ENCODE measurements at regions not wholly inside any gene's neighbourhood (a gene's known extent, or its start where the extent isn't known, plus 50 kb on each side); places are given as distances from the start of the nearest gene placed in this dataset.
"Not testable (repeated sequence)": the region's sequence is repeated elsewhere in the genome, so short reads cannot be mapped to it uniquely, and the experiment has no call there.

DNA sequence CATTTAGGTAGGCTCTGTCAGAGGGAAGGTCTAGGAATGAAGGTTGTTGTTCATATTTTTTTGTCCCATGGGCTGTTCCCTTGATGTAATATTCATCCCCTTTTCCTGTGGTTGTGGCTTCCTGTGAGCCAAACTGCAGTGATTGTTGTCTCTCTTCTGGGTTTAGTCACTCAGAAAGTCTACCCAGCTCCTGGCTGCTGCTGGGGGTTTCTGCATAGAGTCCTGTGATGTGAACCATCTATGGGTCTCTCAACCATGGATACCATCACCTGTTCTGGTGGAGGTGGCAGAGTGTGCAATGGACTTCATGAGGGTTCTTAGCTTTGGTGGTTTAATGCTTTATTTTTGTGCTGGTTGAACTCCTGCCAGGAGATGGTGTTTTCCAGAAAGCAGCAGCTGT, 122.8 kb downstream of the ZC4H2 start:
- no peak for DNase-seq (ENCODE audit: low read depth, low spot score)

DNA sequence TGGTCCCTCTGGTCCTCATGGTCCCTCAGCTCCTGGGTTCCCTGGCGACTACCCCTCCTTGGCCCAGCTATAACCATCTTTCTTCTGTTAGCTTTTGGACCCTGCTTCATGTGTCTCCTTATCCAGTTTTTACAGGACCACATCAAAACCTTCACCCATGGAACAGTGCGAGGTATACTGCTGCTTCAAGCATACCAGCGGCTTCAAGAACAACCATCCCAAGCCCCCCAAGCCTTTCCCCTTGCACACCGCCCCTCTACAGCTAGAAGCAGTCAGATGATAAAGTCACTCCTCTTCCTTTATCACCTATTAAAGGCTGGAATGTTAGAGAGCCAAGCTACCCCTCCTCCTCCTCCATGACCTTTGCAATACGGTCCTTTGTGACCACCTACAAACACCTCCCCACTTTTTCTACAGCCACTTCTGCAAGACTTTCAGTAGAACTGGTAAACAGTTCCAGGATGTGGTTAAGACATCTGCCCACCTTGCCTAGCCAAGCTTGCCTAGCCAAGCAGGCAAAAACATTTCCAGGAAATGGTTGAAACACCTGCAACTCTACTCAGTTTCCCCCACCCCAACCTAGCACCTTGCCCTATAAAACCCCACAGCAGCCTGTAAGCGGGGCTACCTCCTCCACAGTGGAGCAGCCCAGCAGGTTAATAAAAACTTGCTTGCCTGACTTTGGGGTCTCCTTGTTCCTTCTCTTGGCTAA, 125.7 kb downstream of the ZC4H2 start:
- DNase-seq (ENCODE audit: low read depth, low spot score): no peak

DNA sequence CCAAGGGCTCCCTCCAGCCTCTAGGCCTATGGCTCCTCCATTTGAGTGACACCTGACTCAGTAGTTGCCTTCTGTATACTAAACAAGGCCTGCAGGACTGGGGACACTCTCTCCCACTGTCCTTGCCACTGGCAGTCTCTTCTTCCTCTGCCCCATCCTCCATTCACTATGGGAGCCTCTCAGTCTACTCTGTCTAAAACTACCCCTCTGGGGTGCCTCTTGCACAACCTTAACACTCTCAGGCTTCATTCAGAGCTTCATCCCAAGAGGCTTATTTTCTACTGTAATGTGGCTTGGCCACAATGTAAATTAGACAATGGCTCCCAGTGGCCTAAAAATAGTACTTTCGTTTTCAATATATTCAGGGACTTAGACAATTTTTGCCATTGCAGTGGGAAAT, 133.0 kb downstream of the ZC4H2 start:
- DNase-seq (ENCODE audit: low read depth, low spot score): no peak

DNA sequence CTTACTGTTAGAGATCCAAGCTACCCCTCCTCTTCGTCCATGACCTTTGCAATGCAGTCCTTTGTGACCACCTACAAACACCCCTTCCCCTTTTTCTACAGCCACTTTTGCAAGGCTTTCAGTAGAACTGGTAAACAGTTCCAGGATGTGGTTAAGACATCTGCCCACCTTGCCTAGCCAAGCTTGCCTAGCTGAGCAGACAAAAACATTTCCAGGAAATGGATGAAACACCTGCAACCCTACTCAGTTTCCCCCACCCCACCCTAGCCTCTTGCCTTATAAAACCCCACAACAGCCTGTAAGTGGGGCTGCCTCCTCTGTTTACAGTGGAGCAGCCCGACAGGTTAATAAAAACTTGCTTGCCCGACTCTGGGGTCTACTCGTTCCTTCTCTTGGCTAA, 133.8 kb downstream of the ZC4H2 start:
- DNase-seq (ENCODE audit: low read depth, low spot score): no peak

DNA sequence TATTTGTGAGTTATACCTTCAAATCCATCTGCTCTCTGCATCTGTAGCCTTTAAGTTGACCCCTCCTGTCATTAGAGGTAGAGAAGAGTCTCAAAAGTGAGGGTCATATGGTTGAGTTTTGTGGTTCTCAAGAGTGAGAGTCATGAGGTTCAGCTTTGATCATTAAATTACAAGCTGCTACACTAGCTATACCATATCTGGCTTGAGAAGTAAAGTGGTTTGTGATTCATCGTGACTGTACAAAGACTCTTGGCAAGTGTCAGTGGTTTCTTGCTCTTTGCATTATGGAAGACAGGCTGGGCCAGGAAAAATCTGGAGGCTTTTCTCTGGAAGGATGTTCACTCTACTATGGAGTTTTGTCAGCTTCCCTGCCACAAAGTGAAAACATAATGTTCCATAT, 170.6 kb downstream of the ZC4H2 start:
- DNase-seq (ENCODE audit: low read depth, low spot score): no peak

DNA sequence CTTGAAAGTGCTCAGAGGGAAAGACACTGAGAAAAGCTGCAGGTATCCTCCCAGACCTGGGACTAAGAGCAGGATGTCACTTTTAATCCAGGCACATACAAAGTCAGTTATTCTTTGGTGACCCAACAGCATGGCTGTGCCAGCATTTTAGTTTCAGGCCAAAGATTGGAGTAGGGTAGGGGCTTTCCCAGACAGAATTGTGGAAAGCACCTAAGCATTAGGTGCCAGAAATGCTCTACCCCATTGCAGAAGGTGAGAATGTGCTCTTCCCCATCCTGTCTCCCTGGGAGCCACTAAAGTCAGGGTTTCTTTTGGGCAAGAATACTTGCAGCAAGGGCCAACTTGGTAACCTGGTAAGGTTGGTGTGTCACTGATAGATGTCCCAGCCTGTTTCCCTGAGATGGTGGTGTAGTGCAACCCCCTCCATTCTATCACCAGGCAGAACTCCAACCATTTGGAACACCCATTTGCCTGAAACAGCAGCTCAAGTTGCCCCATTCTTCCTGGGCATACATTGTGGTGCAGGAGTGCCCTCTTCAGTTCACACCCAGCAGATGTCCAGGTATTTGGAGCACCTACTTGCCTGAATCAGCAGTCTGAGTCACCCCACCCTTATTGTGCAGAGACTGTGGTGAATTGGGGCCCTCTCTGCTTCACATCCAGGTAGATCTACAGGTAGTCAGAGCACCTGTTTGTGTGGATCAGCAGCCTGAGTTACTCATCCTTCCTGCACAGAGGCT, 183.5 kb downstream of the ZC4H2 start:
- peak; percentile 32 for DNase-seq (ENCODE audit: low read depth, low spot score)

DNA sequence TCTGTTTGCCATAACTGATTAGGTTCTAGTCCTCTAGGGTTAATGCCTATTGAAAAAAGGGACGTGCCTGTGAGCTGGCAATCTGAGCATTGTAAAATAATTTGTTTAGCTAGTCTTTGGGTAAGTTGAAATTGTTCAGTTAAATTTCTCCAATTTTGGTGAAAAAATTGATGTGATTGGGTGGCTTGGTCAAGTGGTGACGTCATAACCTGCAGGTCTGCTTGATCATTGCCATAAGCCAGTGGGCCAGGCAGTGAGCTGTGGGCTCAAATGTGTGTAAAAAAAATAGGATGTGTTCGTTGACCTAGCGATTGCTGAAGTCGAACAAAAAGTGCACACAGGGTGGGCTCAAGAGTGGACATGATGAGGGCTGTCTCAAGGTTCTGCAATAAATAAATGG, 193.3 kb downstream of the ZC4H2 start:
- DNase-seq (ENCODE audit: low read depth, low spot score): no peak

DNA sequence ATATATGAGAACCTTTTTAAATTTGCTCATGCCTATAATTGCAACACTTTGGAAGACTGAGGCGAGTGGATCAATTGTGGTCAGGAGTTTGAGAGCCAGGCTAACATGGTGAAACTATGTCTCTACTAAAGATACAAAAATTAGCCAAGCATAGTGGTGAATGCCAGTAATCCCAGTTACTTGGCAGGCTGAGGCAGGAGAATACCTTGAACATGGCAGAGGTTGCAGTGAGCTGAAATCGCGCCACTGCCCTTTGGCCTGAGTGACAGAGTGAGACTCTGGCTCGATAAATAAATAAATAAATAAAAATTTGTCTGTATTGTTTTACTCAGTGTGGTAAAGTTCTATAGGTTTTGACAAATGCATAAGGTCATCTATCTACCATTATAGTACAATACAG, 218.2 kb downstream of the ZC4H2 start:
- DNase-seq (ENCODE audit: low read depth, low spot score): no peak

DNA sequence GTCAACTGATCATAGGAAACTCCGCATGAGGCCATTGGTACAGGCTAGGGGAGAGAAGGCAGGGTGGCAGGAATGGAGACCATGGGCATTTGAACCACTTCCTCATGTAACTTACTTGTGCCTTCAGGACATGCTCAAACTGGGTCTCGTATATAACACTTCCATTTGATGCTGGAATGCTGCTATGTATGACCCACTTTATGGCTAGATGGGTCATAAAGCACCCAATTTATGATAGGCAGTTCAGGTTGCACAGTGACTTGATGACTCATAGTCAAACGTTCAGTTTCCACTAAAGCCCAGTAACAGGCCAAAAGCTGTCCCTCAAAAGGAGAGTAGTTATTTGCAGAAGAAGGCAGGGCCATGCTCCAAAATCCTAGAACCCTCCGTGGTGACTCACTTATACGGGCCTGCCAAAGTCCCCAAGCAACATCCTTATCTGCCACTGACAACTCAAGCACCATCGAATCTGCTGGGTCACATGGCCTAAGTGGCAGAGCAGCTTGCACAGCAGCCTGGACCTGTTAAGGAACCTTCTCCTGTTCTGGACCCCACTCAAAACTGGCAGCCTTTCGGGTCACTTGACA, 236.4 kb downstream of the ZC4H2 start:
- DNase-seq (ENCODE audit: low read depth, low spot score): no peak

DNA sequence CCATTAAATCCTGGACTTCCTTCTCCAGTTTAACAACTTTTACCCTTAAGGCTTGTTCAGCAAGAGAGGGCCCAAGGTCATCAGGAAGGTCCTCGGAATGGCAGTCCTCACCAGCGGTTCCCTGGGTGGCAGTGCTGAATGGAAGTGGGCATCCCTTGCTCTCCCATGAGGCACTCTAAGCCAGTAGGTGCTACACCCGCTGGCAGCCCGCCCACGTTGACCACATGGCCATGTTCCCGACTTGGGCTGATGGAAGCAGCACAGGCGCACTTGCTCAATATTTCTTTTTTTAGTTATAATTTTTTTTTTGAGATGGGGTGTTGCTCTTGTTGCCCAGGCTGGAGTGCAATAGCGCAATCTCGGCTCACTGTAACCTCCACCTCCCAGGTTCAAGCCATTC, 277.9 kb downstream of the ZC4H2 start:
- no peak for DNase-seq (ENCODE audit: low read depth, low spot score)

DNA sequence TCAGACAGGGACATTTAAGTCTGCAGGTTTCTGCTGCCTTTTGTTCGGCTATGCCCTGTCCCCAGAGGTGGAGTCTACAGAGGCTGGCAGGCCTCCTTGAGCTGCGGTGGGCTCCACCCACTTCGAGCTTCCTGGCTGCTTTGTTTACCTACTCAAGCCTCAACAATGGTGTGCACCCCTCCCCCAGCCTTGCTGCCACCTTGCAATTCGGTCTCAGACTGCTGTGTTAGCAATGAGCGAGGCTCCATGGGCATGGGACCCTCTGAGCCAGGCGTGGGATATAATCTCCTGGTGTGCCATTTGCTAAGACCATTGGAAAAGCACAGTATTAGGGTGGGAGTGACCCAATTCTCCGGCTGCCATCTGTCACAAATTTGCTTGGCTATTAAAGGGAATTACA, 280.9 kb downstream of the ZC4H2 start:
- DNase-seq (ENCODE audit: low read depth, low spot score): not testable (repeated sequence)

DNA sequence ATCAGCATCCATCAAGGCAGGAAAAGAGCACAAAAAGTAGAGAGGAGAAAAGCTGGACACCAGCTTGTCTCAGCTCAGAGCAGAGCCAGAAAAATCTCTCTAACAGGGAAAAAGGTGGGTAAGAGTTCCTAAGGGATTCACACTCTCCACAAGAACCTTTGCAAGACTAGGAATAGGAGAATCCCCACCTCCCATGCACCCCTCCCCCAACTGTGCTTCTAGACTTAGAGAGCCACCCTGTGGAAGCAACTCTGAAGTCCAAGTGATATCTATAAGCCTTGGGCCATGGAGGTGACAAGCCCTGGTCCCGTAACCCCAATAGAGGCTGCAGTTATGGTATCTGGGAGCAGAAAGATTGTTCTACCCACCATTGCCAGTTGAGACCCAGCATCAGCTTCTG, 267.6 kb upstream of the MTMR8 start:
- DNase-seq (ENCODE audit: low read depth, low spot score): peak; percentile 39

DNA sequence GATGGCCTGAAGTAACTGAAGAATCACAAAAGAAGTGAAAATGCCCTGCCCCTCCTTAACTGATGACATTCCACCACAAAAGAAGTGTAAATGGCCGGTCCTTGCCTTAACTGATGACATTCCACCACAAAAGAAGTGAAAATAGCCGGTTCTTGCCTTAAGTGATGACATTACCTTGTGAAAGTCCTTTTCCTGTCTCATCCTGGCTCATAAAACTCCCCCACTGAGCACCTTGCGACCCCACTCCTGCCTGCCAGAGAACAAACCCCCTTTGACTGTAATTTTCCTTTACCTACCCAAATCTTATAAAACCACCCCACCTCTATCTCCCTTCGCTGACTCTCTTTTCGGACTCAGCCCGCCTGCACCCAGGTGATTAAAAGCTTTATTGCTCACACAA, 262.0 kb upstream of the MTMR8 start:
- DNase-seq (ENCODE audit: low read depth, low spot score): peak; percentile 73

DNA sequence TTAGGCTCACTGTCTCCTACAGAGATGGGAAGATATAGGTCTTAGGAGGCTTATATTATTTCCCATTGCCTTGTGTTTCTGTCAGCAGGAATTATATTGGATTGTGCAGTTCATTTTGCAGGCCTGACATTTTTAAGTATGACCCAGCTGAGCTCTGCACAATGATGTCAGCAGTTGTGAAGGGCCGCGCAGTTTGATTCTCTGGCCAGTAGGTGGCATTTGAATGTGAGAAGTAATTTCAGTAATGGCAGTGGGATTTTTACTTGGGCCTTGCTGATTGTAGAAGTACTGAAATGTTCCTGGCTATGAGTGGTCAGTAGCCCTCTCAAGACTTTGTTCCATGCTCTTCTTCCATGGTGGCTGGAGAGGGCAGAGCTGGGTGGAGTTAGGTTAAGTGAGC, 247.2 kb upstream of the MTMR8 start:
- peak; percentile 34 for DNase-seq (ENCODE audit: low read depth, low spot score)

All from ELF-1 (cell line).